ENCODE measurements at regions not wholly inside any gene's neighbourhood (a gene's known extent, or its start where the extent isn't known, plus 50 kb on each side); places are given as distances from the start of the nearest gene placed in this dataset.

- TF ChIP-seq CTCF (IDR thresholded peaks at IDR 0.05; ENCODE audit: low read depth, low read length): no peak
- no peak for DNase-seq (ENCODE audit: extremely low read depth, low read depth)
Observed at GRCh38 chr4:184529283-184529682, 54.9 kb upstream of the IRF2 start.

DNA sequence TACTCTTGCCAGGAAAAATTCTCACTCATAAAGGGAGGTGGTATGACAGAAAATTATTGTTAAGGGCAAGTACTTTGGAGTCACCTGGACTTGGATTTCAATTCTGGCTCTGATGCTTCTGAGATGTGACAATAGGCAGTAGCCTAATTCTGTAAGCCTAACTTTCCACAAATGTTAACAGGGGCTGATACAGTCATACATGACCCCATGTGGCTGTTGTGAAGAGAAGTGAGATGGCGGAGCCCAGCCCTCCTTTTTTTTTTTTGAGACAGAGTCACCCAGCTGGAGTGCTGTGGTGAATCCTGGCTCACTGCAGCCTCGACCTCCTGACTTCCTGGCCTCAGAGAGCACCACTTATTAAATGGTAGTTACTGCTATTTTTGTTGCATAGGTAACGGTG is 54.4 kb upstream of the IRF2 start:
- no peak for TF ChIP-seq CTCF (IDR thresholded peaks at IDR 0.05; ENCODE audit: low read depth, low read length)
- DNase-seq (ENCODE audit: extremely low read depth, low read depth): no peak

GRCh38 chr4:184528051-184528450 is 53.7 kb upstream of the IRF2 start:
- TF ChIP-seq CTCF (IDR thresholded peaks at IDR 0.05; ENCODE audit: low read depth, low read length): no peak
- DNase-seq (ENCODE audit: extremely low read depth, low read depth): no peak

DNA sequence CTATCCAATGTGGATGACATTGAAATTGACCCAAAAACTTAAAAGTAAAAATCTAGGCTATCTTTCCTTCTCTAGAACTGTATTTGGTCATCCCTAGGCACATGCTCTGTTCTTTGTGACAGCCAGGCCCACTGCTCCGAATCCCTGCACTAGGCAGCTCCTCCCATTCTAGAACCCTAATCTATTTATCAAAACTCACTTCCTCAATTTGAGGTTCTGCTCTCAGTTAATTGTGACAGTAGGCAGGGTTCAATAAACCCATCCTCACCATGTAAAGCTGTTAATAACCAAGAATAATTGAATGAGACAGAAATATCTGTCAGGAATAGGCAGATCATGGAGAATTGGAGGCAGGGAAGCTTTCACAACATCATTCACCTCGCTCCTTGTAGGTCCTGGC is 51.9 kb upstream of the IRF2 start:
- no peak for DNase-seq (ENCODE audit: extremely low read depth, low read depth)
- TF ChIP-seq CTCF (IDR thresholded peaks at IDR 0.05; ENCODE audit: low read depth, low read length): no peak

All from AG09319 (cell line).